Right lung (tissue), 2 donors: ENCODE measurements at regions not wholly inside any gene's neighbourhood (a gene's known extent, or its start where the extent isn't known, plus 50 kb on each side); places are given as distances from the start of the nearest gene placed in this dataset.
"Not testable (repeated sequence)": the region's sequence is repeated elsewhere in the genome, so short reads cannot be mapped to it uniquely, and the experiment has no call there.

Experiments used
- DNase-seq, 2 donors: peaks; one replicate each; pipeline ENCODE4 v3.0.0-alpha.2; 2013

- no peak for DNase-seq
Observed at GRCh38 chr7:65453341-65454030, 79.8 kb downstream of the ZNF92 start.

- DNase-seq: no peak
Observed at GRCh38 chr7:65454469-65454868, 80.8 kb downstream of the ZNF92 start.

GRCh38 chr7:65455050-65455449, 81.4 kb downstream of the ZNF92 start:
- not testable (repeated sequence) for DNase-seq

GRCh38 chr7:65457705-65458104, 84.0 kb downstream of the ZNF92 start:
- no peak for DNase-seq

- DNase-seq: no peak
Observed at GRCh38 chr7:65459438-65459837, 85.8 kb downstream of the ZNF92 start.

- DNase-seq: no peak
Observed at GRCh38 chr7:65462148-65462716, 88.6 kb downstream of the ZNF92 start.

- DNase-seq: no peak
Observed at GRCh38 chr7:65463184-65463583, 89.5 kb downstream of the ZNF92 start.

GRCh38 chr7:65469919-65470558, 96.4 kb downstream of the ZNF92 start:
- DNase-seq: not testable (repeated sequence)

- DNase-seq: no peak
Observed at GRCh38 chr7:65471587-65471986, 97.9 kb downstream of the ZNF92 start.

- DNase-seq: no peak
Observed at GRCh38 chr7:65475040-65475726, 101.5 kb downstream of the ZNF92 start.

- no peak for DNase-seq
Observed at GRCh38 chr7:65475734-65476319, 102.2 kb downstream of the ZNF92 start.

GRCh38 chr7:65477326-65477725, 103.7 kb downstream of the ZNF92 start:
- DNase-seq: no peak

- no peak for DNase-seq
Observed at GRCh38 chr7:65489260-65489767, 115.7 kb downstream of the ZNF92 start.

GRCh38 chr7:65496697-65497096, 123.0 kb downstream of the ZNF92 start:
- DNase-seq: not testable (repeated sequence)

GRCh38 chr7:65503434-65504152, 129.9 kb downstream of the ZNF92 start:
- peak in 1 of 2 donors; percentile 0 for DNase-seq

GRCh38 chr7:65504504-65505319, 131.1 kb downstream of the ZNF92 start:
- DNase-seq: peak in 1 of 2 donors; percentile 0

- DNase-seq: peak in 1 of 2 donors; percentile 2
Observed at GRCh38 chr7:65505320-65505633, 131.6 kb downstream of the ZNF92 start.

- DNase-seq: not testable (repeated sequence)
Observed at GRCh38 chr7:65508581-65509367, 135.1 kb downstream of the ZNF92 start.

GRCh38 chr7:65509368-65510186, 135.9 kb downstream of the ZNF92 start:
- peak in 1 of 2 donors; percentile 9 for DNase-seq
